ENCODE measurements at regions not wholly inside any gene's neighbourhood (a gene's known extent, or its start where the extent isn't known, plus 50 kb on each side); places are given as distances from the start of the nearest gene placed in this dataset.

DNA sequence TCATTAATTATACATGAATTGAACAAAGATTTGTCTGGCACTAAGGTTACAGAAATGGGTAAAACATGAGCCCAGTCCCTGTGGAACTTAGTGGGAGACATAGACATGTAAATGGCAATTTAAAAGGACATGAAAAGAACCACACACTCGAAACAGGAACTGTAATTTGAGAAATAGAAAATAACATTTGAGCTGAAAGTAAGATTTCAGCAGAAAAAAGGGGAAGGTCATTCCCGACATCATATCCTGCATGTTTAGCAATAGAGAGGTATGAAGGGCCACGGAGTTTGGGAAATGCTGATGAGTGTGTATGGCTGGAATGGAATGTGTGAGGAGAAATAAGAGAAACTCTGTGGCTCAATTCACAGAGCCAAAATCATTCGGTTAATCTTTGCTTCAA, 175.4 kb upstream of the AHR start:
- no peak overlapping the region for H3K4me3 ChIP-seq (ENCODE audit: low read depth, low read length, poor library complexity, severe bottlenecking)
- no peaks in the 10 kb centered on the region for H3K9me2 ChIP-seq (ENCODE audit: low read depth, low read length)
- H3K27ac ChIP-seq (ENCODE audit: low read depth, low read length, poor library complexity, severe bottlenecking): no peak overlapping the region
- H3K9me3 ChIP-seq (ENCODE audit: low read length): no peaks in the 10 kb centered on the region
- H3F3A ChIP-seq (ENCODE audit: insufficient read depth, low read length): no peaks in the 10 kb centered on the region
- H2AFZ ChIP-seq (ENCODE audit: low read length): no peak overlapping the region
- H4K20me1 ChIP-seq (ENCODE audit: insufficient read depth, low read length): no peaks in the 10 kb centered on the region
- H3K4me1 ChIP-seq (ENCODE audit: insufficient read depth, low read length, severe bottlenecking): no peaks in the 10 kb centered on the region
- H3K4me2 ChIP-seq (ENCODE audit: low read length): no peak overlapping the region
- TF ChIP-seq, protein P1, sequence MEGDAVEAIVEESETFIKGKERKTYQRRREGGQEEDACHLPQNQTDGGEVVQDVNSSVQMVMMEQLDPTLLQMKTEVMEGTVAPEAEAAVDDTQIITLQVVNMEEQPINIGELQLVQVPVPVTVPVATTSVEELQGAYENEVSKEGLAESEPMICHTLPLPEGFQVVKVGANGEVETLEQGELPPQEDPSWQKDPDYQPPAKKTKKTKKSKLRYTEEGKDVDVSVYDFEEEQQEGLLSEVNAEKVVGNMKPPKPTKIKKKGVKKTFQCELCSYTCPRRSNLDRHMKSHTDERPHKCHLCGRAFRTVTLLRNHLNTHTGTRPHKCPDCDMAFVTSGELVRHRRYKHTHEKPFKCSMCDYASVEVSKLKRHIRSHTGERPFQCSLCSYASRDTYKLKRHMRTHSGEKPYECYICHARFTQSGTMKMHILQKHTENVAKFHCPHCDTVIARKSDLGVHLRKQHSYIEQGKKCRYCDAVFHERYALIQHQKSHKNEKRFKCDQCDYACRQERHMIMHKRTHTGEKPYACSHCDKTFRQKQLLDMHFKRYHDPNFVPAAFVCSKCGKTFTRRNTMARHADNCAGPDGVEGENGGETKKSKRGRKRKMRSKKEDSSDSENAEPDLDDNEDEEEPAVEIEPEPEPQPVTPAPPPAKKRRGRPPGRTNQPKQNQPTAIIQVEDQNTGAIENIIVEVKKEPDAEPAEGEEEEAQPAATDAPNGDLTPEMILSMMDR (IDR thresholded peaks at IDR 0.05; ENCODE audit: low read length): no peak
- H3K9ac ChIP-seq (ENCODE audit: low read length): no peak overlapping the region
- H3K36me3 ChIP-seq (ENCODE audit: insufficient read depth, low read length): no peaks in the 10 kb centered on the region
- H3K79me2 ChIP-seq (ENCODE audit: insufficient read depth, low read length): no peaks in the 10 kb centered on the region
- no peaks in the 10 kb centered on the region for H3K27me3 ChIP-seq (ENCODE audit: insufficient read depth, low read length)

DNA sequence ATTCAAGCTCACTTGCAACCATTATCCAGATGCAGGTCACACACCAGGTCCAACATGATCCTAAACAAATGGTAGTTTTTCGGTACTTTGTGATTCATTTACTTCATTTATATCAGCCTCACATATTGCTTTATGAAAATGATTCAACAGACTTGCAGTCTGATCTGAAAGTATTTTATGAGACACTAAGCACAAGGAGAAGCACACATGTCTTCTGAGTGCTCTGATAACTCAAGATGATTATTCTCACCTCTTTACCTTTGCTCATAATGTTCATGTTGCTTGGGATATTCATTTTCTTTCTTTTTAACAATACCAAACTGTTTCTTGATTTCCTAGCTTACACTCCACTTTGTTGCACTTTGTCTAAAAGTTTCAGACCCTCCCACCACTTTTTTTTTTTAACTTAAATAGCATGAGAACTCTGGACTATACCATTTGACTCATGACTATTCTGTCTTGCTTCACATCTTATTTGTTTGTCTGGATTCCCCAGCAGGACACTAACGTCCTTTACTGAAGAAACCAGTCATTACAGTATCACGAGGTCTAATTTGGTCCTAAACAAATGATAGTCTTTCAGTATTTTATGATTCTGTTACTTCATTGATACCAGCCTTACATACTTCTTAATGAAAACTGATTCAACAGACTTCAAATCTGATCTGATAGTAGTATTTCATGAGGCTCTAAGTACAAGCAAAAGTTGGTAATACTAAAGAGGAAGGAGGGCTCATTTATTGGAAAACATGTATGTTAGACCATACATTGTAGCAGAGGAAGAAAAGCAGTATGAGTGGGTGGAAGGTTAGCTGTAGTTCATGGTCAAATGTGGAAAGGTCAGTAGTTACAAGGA, 171.8 kb upstream of the AHR start:
- Histone ChIP-seq H3K9me3 (ENCODE audit: low read length) (no peaks in the 10 kb centered on the region), H3K9ac (ENCODE audit: low read length) (no peak overlapping the region), H3K4me2 (ENCODE audit: low read length) (no peak overlapping the region), H3K4me3 (ENCODE audit: low read depth, low read length, poor library complexity, severe bottlenecking) (no peak overlapping the region), H3K36me3 (ENCODE audit: insufficient read depth, low read length) (no peaks in the 10 kb centered on the region), H2AFZ (ENCODE audit: low read length) (no peak overlapping the region), H3F3A (ENCODE audit: insufficient read depth, low read length) (no peaks in the 10 kb centered on the region), H3K79me2 (ENCODE audit: insufficient read depth, low read length) (no peaks in the 10 kb centered on the region), H3K27me3 (ENCODE audit: insufficient read depth, low read length) (no peaks in the 10 kb centered on the region), H3K27ac (ENCODE audit: low read depth, low read length, poor library complexity, severe bottlenecking) (no peak overlapping the region), H3K4me1 (ENCODE audit: insufficient read depth, low read length, severe bottlenecking) (no peaks in the 10 kb centered on the region), H4K20me1 (ENCODE audit: insufficient read depth, low read length) (no peaks in the 10 kb centered on the region), H3K9me2 (ENCODE audit: low read depth, low read length) (no peaks in the 10 kb centered on the region)
- TF ChIP-seq, protein P1 (IDR thresholded peaks at IDR 0.05; ENCODE audit: low read length): no peak
- no peak for TF ChIP-seq EZH2 (IDR thresholded peaks at IDR 0.05; ENCODE audit: borderline replicate concordance, low read length)

DNA sequence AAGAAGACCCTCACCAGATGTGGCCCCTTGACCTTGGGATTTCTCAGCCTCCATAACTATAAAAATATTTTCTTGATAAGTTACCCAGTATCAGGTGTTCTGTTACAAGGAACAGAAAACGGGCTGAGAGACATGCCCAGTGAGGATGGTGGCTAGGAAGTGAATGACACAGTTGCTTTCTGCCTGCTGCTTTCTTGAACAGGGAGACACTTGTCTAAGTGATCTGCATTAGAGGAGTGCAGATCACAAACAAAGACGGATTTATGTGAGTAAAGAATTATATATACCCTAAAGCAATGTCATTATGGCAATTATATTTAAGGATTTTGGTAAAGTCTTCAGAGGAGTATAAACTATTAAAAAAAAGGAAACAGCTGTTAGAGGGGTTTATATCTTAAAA, 169.2 kb upstream of the AHR start:
- Histone ChIP-seq H3K4me1 (ENCODE audit: insufficient read depth, low read length, severe bottlenecking) (no peaks in the 10 kb centered on the region), H3K4me3 (ENCODE audit: low read depth, low read length, poor library complexity, severe bottlenecking) (no peak overlapping the region), H3F3A (ENCODE audit: insufficient read depth, low read length) (no peaks in the 10 kb centered on the region), H3K9me3 (ENCODE audit: low read length) (no peaks in the 10 kb centered on the region), H3K36me3 (ENCODE audit: insufficient read depth, low read length) (no peaks in the 10 kb centered on the region), H3K4me2 (ENCODE audit: low read length) (no peak overlapping the region), H4K20me1 (ENCODE audit: insufficient read depth, low read length) (no peaks in the 10 kb centered on the region), H3K79me2 (ENCODE audit: insufficient read depth, low read length) (no peaks in the 10 kb centered on the region), H3K9me2 (ENCODE audit: low read depth, low read length) (no peaks in the 10 kb centered on the region; the same call in 1 of the 2 replicates), H3K9ac (ENCODE audit: low read length) (no peak overlapping the region), H3K27ac (ENCODE audit: low read depth, low read length, poor library complexity, severe bottlenecking) (no peak overlapping the region), H2AFZ (ENCODE audit: low read length) (no peak overlapping the region), H3K27me3 (ENCODE audit: insufficient read depth, low read length) (no peaks in the 10 kb centered on the region)
- TF ChIP-seq, protein P1 (IDR thresholded peaks at IDR 0.05; ENCODE audit: low read length): no peak
- TF ChIP-seq EZH2 (IDR thresholded peaks at IDR 0.05; ENCODE audit: borderline replicate concordance, low read length): no peak
